Activated T-cell treated with anti-CD3 and anti-CD28 coated beads, Interleukin-2, amount 50 U/mL, for 72 hours (primary cell): ENCODE measurements at regions not wholly inside any gene's neighbourhood (a gene's known extent, or its start where the extent isn't known, plus 50 kb on each side); places are given as distances from the start of the nearest gene placed in this dataset.

Experiments used
- ATAC-seq, 2 donors: fragments of 150-1000 bp; cut with Tn5 transposase; replicated peaks in 1 of 2; 2 replicates each; pipeline ENCODE4 v1.10.0; 2021; ENCODE audit warnings: moderate library complexity in 2 of 2, mild to moderate bottlenecking in 1 of 2
- DNase-seq, 2 donors: peaks; one replicate each; pipeline ENCODE4 v3.0.0; 2021 to 2022; ENCODE audit warnings: mixed read lengths in 1 of 2
- H3K27ac Mint-ChIP-seq: one replicate; pipeline ENCODE4 v1.8.0; 2022; ENCODE audit warnings: mild to moderate bottlenecking, moderate library complexity, mixed read lengths
- H3K27me3 Mint-ChIP-seq: one replicate; pipeline ENCODE4 v1.8.0; 2022; ENCODE audit warnings: low read depth, mixed read lengths
- H3K36me3 Mint-ChIP-seq, 2 donors: one replicate each; pipeline ENCODE4 v1.8.0; 2022; ENCODE audit warnings: mixed read lengths in 2 of 2, mild to moderate bottlenecking in 1 of 2; ENCODE audit not compliant: insufficient read depth in 2 of 2
- H3K4me1 Mint-ChIP-seq: one replicate; pipeline ENCODE4 v1.8.0; 2022; ENCODE audit warnings: low read depth, mixed read lengths
- H3K4me3 Mint-ChIP-seq, 2 donors: one replicate each; pipeline ENCODE4 v1.8.0; 2022; ENCODE audit warnings: mild to moderate bottlenecking in 2 of 2, mixed read lengths in 2 of 2, moderate library complexity in 2 of 2
- H3K9me3 Mint-ChIP-seq, 2 donors: one replicate each; pipeline ENCODE4 v1.8.0; 2022; ENCODE audit warnings: mixed read lengths in 2 of 2

GRCh38 chr19:31825134-31826094, 476.2 kb upstream of the TSHZ3 start:
- no peak overlapping the region for H3K4me3 Mint-ChIP-seq
- ATAC-seq (no peak), DNase-seq (no peak)
- no peaks in the 10 kb centered on the region for H3K4me1 Mint-ChIP-seq
- H3K27me3 Mint-ChIP-seq: no peaks in the 10 kb centered on the region
- peaks cover 0 to 4% of the 10 kb centered on the region in 2 donors for H3K9me3 Mint-ChIP-seq
- H3K36me3 Mint-ChIP-seq: no peaks in the 10 kb centered on the region
- H3K27ac Mint-ChIP-seq: no peak overlapping the region

- Mint-ChIP-seq H3K9me3 (peaks cover 0 to 3% of the 10 kb centered on the region in 2 donors), H3K27me3 (no peaks in the 10 kb centered on the region), H3K27ac (no peak overlapping the region), H3K4me1 (no peaks in the 10 kb centered on the region), H3K36me3 (no peaks in the 10 kb centered on the region), H3K4me3 (no peak overlapping the region)
- no peak for DNase-seq
- ATAC-seq: no peak
Measured at GRCh38 chr19:31826325-31826724, 477.1 kb upstream of the TSHZ3 start.

GRCh38 chr19:31831421-31832175, 482.4 kb upstream of the TSHZ3 start:
- H3K4me3 Mint-ChIP-seq: no peak overlapping the region
- no peak for DNase-seq
- no peak for ATAC-seq
- no peak overlapping the region for H3K27ac Mint-ChIP-seq
- H3K9me3 Mint-ChIP-seq: peaks cover 2 to 4% of the 10 kb centered on the region in 2 donors
- peaks cover 0 to 4% of the 10 kb centered on the region in 2 donors for H3K36me3 Mint-ChIP-seq
- no peaks in the 10 kb centered on the region for H3K4me1 Mint-ChIP-seq
- H3K27me3 Mint-ChIP-seq: no peaks in the 10 kb centered on the region

GRCh38 chr19:31832176-31832548, 482.9 kb upstream of the TSHZ3 start:
- H3K4me3 Mint-ChIP-seq: no peak overlapping the region
- no peak overlapping the region for H3K27ac Mint-ChIP-seq
- H3K27me3 Mint-ChIP-seq: no peaks in the 10 kb centered on the region
- H3K4me1 Mint-ChIP-seq: no peaks in the 10 kb centered on the region
- DNase-seq (no peak), ATAC-seq (no peak)
- H3K36me3 Mint-ChIP-seq: peaks cover 0 to 4% of the 10 kb centered on the region in 2 donors
- peaks cover 2 to 4% of the 10 kb centered on the region in 2 donors for H3K9me3 Mint-ChIP-seq

GRCh38 chr19:31834070-31834469, 484.8 kb upstream of the TSHZ3 start:
- Mint-ChIP-seq H3K4me3 (no peak overlapping the region), H3K27ac (no peak overlapping the region), H3K4me1 (no peaks in the 10 kb centered on the region), H3K9me3 (peaks cover 2 to 6% of the 10 kb centered on the region in 2 donors), H3K36me3 (peaks cover 0 to 4% of the 10 kb centered on the region in 2 donors), H3K27me3 (no peaks in the 10 kb centered on the region)
- no peak for DNase-seq
- no peak for ATAC-seq

GRCh38 chr19:31838163-31838815, 489.1 kb upstream of the TSHZ3 start:
- Mint-ChIP-seq H3K9me3 (peaks cover 5 to 18% of the 10 kb centered on the region in 2 donors), H3K4me1 (no peaks in the 10 kb centered on the region), H3K27me3 (no peaks in the 10 kb centered on the region), H3K27ac (no peak overlapping the region), H3K4me3 (no peak overlapping the region), H3K36me3 (peaks cover 0 to 5% of the 10 kb centered on the region in 2 donors)
- DNase-seq (no peak), ATAC-seq (no peak)

GRCh38 chr19:31840371-31840770, 491.1 kb upstream of the TSHZ3 start:
- no peaks in the 10 kb centered on the region for H3K27me3 Mint-ChIP-seq
- peaks cover 1 to 2% of the 10 kb centered on the region in 2 donors for H3K36me3 Mint-ChIP-seq
- ATAC-seq (no peak), DNase-seq (no peak)
- no peaks in the 10 kb centered on the region for H3K4me1 Mint-ChIP-seq
- no peak overlapping the region for H3K27ac Mint-ChIP-seq
- no peak overlapping the region for H3K4me3 Mint-ChIP-seq
- H3K9me3 Mint-ChIP-seq: peaks cover 5 to 20% of the 10 kb centered on the region in 2 donors

GRCh38 chr19:31841755-31842154, 492.5 kb upstream of the TSHZ3 start:
- no peak overlapping the region for H3K4me3 Mint-ChIP-seq

GRCh38 chr19:31863122-31863521, 482.3 kb upstream of the ZNF507 start:
- no peak for DNase-seq
- peaks cover 9 to 12% of the 10 kb centered on the region in 2 donors for H3K9me3 Mint-ChIP-seq
- ATAC-seq: no peak
- peaks cover 3 to 9% of the 10 kb centered on the region in 2 donors for H3K36me3 Mint-ChIP-seq
- H3K4me1 Mint-ChIP-seq: no peaks in the 10 kb centered on the region
- H3K27ac Mint-ChIP-seq: no peak overlapping the region
- H3K27me3 Mint-ChIP-seq: no peaks in the 10 kb centered on the region
- H3K4me3 Mint-ChIP-seq: no peak overlapping the region

More at GRCh38 chr19:31841755-31842154, 492.5 kb upstream of the TSHZ3 start:
- H3K27me3 Mint-ChIP-seq: no peaks in the 10 kb centered on the region
- peaks cover 3 to 17% of the 10 kb centered on the region in 2 donors for H3K9me3 Mint-ChIP-seq
- no peak overlapping the region for H3K27ac Mint-ChIP-seq
- ATAC-seq (no peak), DNase-seq (no peak)
- no peaks in the 10 kb centered on the region for H3K4me1 Mint-ChIP-seq
- peaks cover 1 to 2% of the 10 kb centered on the region in 2 donors for H3K36me3 Mint-ChIP-seq

- H3K4me3 Mint-ChIP-seq: no peak overlapping the region
- no peaks in the 10 kb centered on the region for H3K4me1 Mint-ChIP-seq
- no peak overlapping the region for H3K27ac Mint-ChIP-seq
- H3K36me3 Mint-ChIP-seq: no peaks in the 10 kb centered on the region
- DNase-seq: no peak
- no peak for ATAC-seq
- peaks cover 2 to 4% of the 10 kb centered on the region in 2 donors for H3K9me3 Mint-ChIP-seq
- no peaks in the 10 kb centered on the region for H3K27me3 Mint-ChIP-seq
Measured at GRCh38 chr19:31874313-31874712, 471.1 kb upstream of the ZNF507 start.

- no peaks in the 10 kb centered on the region for H3K4me1 Mint-ChIP-seq
- peaks cover 2 to 4% of the 10 kb centered on the region in 2 donors for H3K9me3 Mint-ChIP-seq
- H3K27ac Mint-ChIP-seq: no peak overlapping the region
- DNase-seq (no peak), ATAC-seq (no peak)
- H3K4me3 Mint-ChIP-seq: no peak overlapping the region
- H3K36me3 Mint-ChIP-seq: no peaks in the 10 kb centered on the region
- no peaks in the 10 kb centered on the region for H3K27me3 Mint-ChIP-seq
Measured at GRCh38 chr19:31875591-31875990, 469.8 kb upstream of the ZNF507 start.

GRCh38 chr19:31880283-31880682, 465.1 kb upstream of the ZNF507 start:
- Mint-ChIP-seq H3K36me3 (no peaks in the 10 kb centered on the region), H3K9me3 (no peaks in the 10 kb centered on the region), H3K4me3 (no peak overlapping the region), H3K4me1 (no peaks in the 10 kb centered on the region), H3K27me3 (no peaks in the 10 kb centered on the region), H3K27ac (no peak overlapping the region)
- no peak for DNase-seq
- ATAC-seq: no peak

- ATAC-seq (no peak), DNase-seq (no peak)
- Mint-ChIP-seq H3K9me3 (no peaks in the 10 kb centered on the region), H3K27me3 (no peaks in the 10 kb centered on the region), H3K4me1 (no peaks in the 10 kb centered on the region), H3K27ac (no peak overlapping the region), H3K36me3 (no peaks in the 10 kb centered on the region), H3K4me3 (no peak overlapping the region)
Measured at GRCh38 chr19:31881988-31882387, 463.4 kb upstream of the ZNF507 start.
